ENCODE measurements at regions not wholly inside any gene's neighbourhood (a gene's known extent, or its start where the extent isn't known, plus 50 kb on each side); places are given as distances from the start of the nearest gene placed in this dataset.

- POLR2A ChIA-PET, result no interaction called here
- H3K36me3 ChIP-seq (ENCODE audit: control insufficient read depth in 2 of 2, insufficient read depth in 2 of 2, low read length in 1 of 2), result no peaks in the 10 kb centered on the region
- no TSS peak for BruUV-seq (replicated peaks)
Observed at GRCh38 chr2:125959047-125959446, 696.9 kb upstream of the GYPC start.

More at GRCh38 chr2:125959047-125959446, 696.9 kb upstream of the GYPC start:
- TF ChIP-seq ZSCAN29 (IDR thresholded peaks at IDR 0.05) (no peak), HDAC2 (IDR thresholded peaks at IDR 0.05) (no peak), POLR2AphosphoS5 (IDR thresholded peaks at IDR 0.05; ENCODE audit: low read length) (no peak), SMC3 (IDR thresholded peaks at IDR 0.05; ENCODE audit: borderline replicate concordance, low read length) (no peak), PAX5 (IDR thresholded peaks at IDR 0.05; ENCODE audit: borderline replicate concordance, low read depth, low read length) (no peak), CHD2 (IDR thresholded peaks at IDR 0.05; ENCODE audit: borderline replicate concordance, low read depth, low read length) (no peak), NR2F1 (conservative IDR thresholded peaks at IDR 0.05) (no peak), RFX5 (IDR thresholded peaks at IDR 0.05; ENCODE audit: low read depth, low read length) (no peak), EZH2 (IDR thresholded peaks at IDR 0.05; ENCODE audit: borderline replicate concordance, control insufficient read depth, low read depth, low read length) (no peak), JUND (IDR thresholded peaks at IDR 0.05; ENCODE audit: low read depth, low read length) (no peak), CUX1 (IDR thresholded peaks at IDR 0.05; ENCODE audit: insufficient replicate concordance, low read depth, low read length) (no peak), TCF3 (IDR thresholded peaks at IDR 0.05; ENCODE audit: borderline replicate concordance, insufficient read depth, low read depth, low read length) (no peak), MTA2 (IDR thresholded peaks at IDR 0.05; ENCODE audit: low read depth) (no peak), MTA3 (IDR thresholded peaks at IDR 0.05; ENCODE audit: borderline replicate concordance, low read length) (no peak), RAD51 (IDR thresholded peaks at IDR 0.05) (no peak), SUPT20H (IDR thresholded peaks at IDR 0.05; ENCODE audit: borderline replicate concordance, control insufficient read depth, low read depth, low read length) (no peak)
- TF ChIP-seq, protein P1, sequence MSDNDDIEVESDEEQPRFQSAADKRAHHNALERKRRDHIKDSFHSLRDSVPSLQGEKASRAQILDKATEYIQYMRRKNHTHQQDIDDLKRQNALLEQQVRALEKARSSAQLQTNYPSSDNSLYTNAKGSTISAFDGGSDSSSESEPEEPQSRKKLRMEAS (IDR thresholded peaks at IDR 0.05; ENCODE audit: low read depth, low read length), result no peak
- DNase-seq (ENCODE audit: low read depth, low spot score) (no peak), FAIRE-seq (no peak), ATAC-seq (no peak)
- Histone ChIP-seq H3K9ac (ENCODE audit: control insufficient read depth, insufficient read depth, low read length) (no peak overlapping the region), H3K27ac (ENCODE audit: control insufficient read depth, insufficient read depth) (no peak overlapping the region), H3K4me2 (ENCODE audit: control insufficient read depth, insufficient read depth) (no peak overlapping the region), H3K27me3 (replicated peaks in 1 of 2; ENCODE audit: control insufficient read depth in 2 of 2, insufficient read depth in 2 of 2, low read length in 1 of 2) (no peaks in the 10 kb centered on the region), H3K4me3 (no peak overlapping the region), H3K79me2 (ENCODE audit: control insufficient read depth, insufficient read depth, low read length) (no peaks in the 10 kb centered on the region), H4K20me1 (ENCODE audit: control insufficient read depth, insufficient read depth) (no peaks in the 10 kb centered on the region), H2AFZ (ENCODE audit: control insufficient read depth, low read depth, low read length) (no peak overlapping the region), H3K9me3 (replicated peaks; ENCODE audit: control insufficient read depth, insufficient read depth, low read length) (no peaks in the 10 kb centered on the region), H3K4me1 (ENCODE audit: control insufficient read depth, insufficient read depth, low read length) (no peaks in the 10 kb centered on the region)
- ChIA-PET RAD21 (ENCODE audit: unreplicated experiment) (no interaction called here), SMC1A (ENCODE audit: uncharacterized antibody, unreplicated experiment) (interaction anchor here (0.6 kb wide), 1 partner anchor 107 kb away, joined by 4 read pairs; no protein-coding TSS in a partner anchor), CTCF (no interaction called here)
- in situ Hi-C loops (cut with MboI), result no loop called here
- WGBS (ENCODE audit: insufficient coverage, insufficient replicate concordance, low lambda C conversion rate, missing lambda C conversion rate), result 28% methylated on average over 4 of the region's 4 CpGs
- intact Hi-C loops (cut with micrococcal nuclease; ENCODE audit: unreplicated experiment), result no loop called here

All from GM12878 (cell line).